ENCODE measurements at regions not wholly inside any gene's neighbourhood (a gene's known extent, or its start where the extent isn't known, plus 50 kb on each side); places are given as distances from the start of the nearest gene placed in this dataset.

GRCh38 chr4:119728185-119728584, 99.6 kb upstream of the PDE5A start:
- TF ChIP-seq POLR2A (IDR thresholded peaks at IDR 0.05; ENCODE audit: low read depth, low read length) (no peak), CTCF (conservative IDR thresholded peaks at IDR 0.05; ENCODE audit: low read depth, low read length) (no peak), RAD21 (IDR thresholded peaks at IDR 0.05; ENCODE audit: low read length) (no peak), USF2 (IDR thresholded peaks at IDR 0.05; ENCODE audit: low read depth, low read length) (no peak), RCOR1 (IDR thresholded peaks at IDR 0.05; ENCODE audit: insufficient replicate concordance, low read length) (no peak), BHLHE40 (IDR thresholded peaks at IDR 0.05; ENCODE audit: low read depth, low read length) (no peak), MXI1 (IDR thresholded peaks at IDR 0.05; ENCODE audit: borderline replicate concordance, low read depth, low read length) (no peak), RFX5 (IDR thresholded peaks at IDR 0.05; ENCODE audit: low read depth, low read length) (no peak), SMC3 (IDR thresholded peaks at IDR 0.05; ENCODE audit: low read depth, low read length) (no peak), FOS (IDR thresholded peaks at IDR 0.05; ENCODE audit: low read depth, low read length) (no peak)
